Astrocyte (in vitro differentiated cells and primary cell): ENCODE measurements at regions not wholly inside any gene's neighbourhood (a gene's known extent, or its start where the extent isn't known, plus 50 kb on each side); places are given as distances from the start of the nearest gene placed in this dataset.
A peak's percentile ranks its signal among the peaks of the same experiment; 100 is the strongest.

Source experiments
- DNase-seq: peaks from one replicate; pipeline ENCODE4 v3.0.0-alpha.2; 2010; ENCODE audit warnings: low read depth
- FAIRE-seq: peaks from 2 replicates; lab custom pipeline; 2011; peaks lifted over from hg19 to GRCh38; lab: Jason Lieb, UNC
- H2AFZ ChIP-seq: 2 replicates; pipeline ENCODE4 v1.6.0; 2012; ENCODE audit warnings: low read depth, low read length, inconsistent platforms
- H3K27ac ChIP-seq: 2 replicates; pipeline ENCODE4 v1.5.1; 2011; ENCODE audit warnings: low read depth, low read length, inconsistent platforms
- H3K27me3 ChIP-seq: 2 replicates; pipeline ENCODE4 v1.6.0; 2011; ENCODE audit warnings: low read length, inconsistent platforms; ENCODE audit not compliant: insufficient read depth
- H3K36me3 ChIP-seq: 2 replicates; pipeline ENCODE4 v1.5.1; 2011; ENCODE audit warnings: low read length, inconsistent platforms; ENCODE audit not compliant: insufficient read depth
- H3K4me1 ChIP-seq: 2 replicates; pipeline ENCODE4 v1.5.1; 2011; ENCODE audit warnings: low read length, inconsistent platforms; ENCODE audit not compliant: insufficient read depth
- H3K4me2 ChIP-seq: 2 replicates; pipeline ENCODE4 v1.6.0; 2012; ENCODE audit warnings: low read length, inconsistent platforms
- H3K4me3 ChIP-seq: 2 replicates; pipeline ENCODE4 v1.5.1; 2011; ENCODE audit warnings: low read depth, mild to moderate bottlenecking, low read length, inconsistent platforms; ENCODE audit not compliant: insufficient read depth
- H3K79me2 ChIP-seq: 2 replicates; pipeline ENCODE4 v1.6.0; 2012; ENCODE audit warnings: mild to moderate bottlenecking, low read length, inconsistent platforms; ENCODE audit not compliant: insufficient read depth
- H3K9ac ChIP-seq: 2 replicates; pipeline ENCODE4 v1.6.0; 2012; ENCODE audit warnings: mild to moderate bottlenecking, low read length, inconsistent platforms
- H3K9me3 ChIP-seq: 2 replicates; pipeline ENCODE4 v1.5.1; 2012; ENCODE audit warnings: low read depth, mild to moderate bottlenecking, low read length, inconsistent platforms; ENCODE audit not compliant: insufficient read depth
- H4K20me1 ChIP-seq: 2 replicates; pipeline ENCODE4 v1.6.0; 2012; ENCODE audit warnings: low read length, inconsistent platforms; ENCODE audit not compliant: insufficient read depth
- H3K27ac Mint-ChIP-seq: one replicate; pipeline ENCODE4 v1.8.0; 2021; ENCODE audit warnings: mild to moderate bottlenecking, mixed read lengths; ENCODE audit not compliant: unreplicated experiment
- H3K27me3 Mint-ChIP-seq: one replicate; pipeline ENCODE4 v1.8.0; 2021; ENCODE audit warnings: low read depth, mixed read lengths; ENCODE audit not compliant: unreplicated experiment
- H3K36me3 Mint-ChIP-seq: one replicate; pipeline ENCODE4 v1.8.0; 2021; ENCODE audit warnings: low read depth, mixed read lengths; ENCODE audit not compliant: unreplicated experiment
- H3K4me1 Mint-ChIP-seq: one replicate; pipeline ENCODE4 v1.8.0; 2021; ENCODE audit warnings: low read depth, mixed read lengths; ENCODE audit not compliant: unreplicated experiment
- H3K4me3 Mint-ChIP-seq: one replicate; pipeline ENCODE4 v1.8.0; 2021; ENCODE audit warnings: mild to moderate bottlenecking, moderate library complexity, mixed read lengths; ENCODE audit not compliant: unreplicated experiment
- H3K9me3 Mint-ChIP-seq: one replicate; pipeline ENCODE4 v1.8.0; 2021; ENCODE audit warnings: mild to moderate bottlenecking, mixed read lengths; ENCODE audit not compliant: unreplicated experiment
- EZH2 ChIP-seq: IDR thresholded peaks from 2 replicates; pipeline ENCODE4 v1.6.1; 2012; ENCODE audit warnings: mild to moderate bottlenecking, low read length, inconsistent platforms; ENCODE audit not compliant: insufficient read depth
- TF ChIP-seq, protein P1 (sequence below): IDR thresholded peaks from 2 replicates; pipeline ENCODE4 v1.5.1; 2011; ENCODE audit warnings: low read depth, mild to moderate bottlenecking, inconsistent platforms, low read length, moderate library complexity; ENCODE audit not compliant: insufficient read depth

DNA sequence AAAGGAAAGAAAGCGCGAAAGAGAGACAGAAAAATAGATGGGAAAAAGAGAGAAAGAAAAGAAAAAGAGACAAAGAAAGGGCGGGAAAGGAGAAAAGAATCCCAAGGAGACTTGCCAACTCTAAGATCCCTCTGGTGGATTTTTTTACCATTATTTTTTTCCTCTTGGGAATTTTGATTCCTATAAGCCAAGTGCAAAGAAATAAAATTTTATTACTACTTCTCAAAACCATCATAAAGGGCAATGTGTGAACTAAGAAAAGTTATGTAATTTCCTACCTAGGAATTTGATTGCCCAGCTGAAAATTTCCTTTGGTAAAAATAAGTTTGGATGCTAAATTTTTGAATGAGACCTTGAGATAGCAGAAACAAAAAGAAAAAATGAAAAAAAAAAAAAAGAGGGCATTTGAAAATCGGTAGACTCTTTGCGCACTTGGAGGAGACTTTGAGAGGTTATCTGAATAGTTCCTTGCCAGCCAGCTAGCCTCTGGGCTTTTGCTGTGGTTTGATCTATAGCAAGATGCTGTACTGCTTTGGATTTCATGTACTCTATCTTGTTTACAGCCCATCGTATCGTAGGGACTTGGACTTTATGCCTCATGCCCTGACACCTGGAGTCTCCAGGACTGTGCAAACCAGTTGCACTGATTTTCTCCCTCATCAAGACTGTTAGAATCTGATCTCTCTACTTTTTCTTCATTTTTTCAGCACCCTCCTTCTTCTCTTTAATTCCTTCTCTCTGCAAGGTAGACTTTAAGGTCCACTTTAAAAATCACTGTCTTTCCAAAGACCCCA lies 535.4 kb upstream of the MKI67 start:
- Mint-ChIP-seq H3K4me3 (no peak overlapping the region), H3K27ac (no peak overlapping the region), H3K4me1 (peaks cover 3% of the 10 kb centered on the region), H3K9me3 (peaks cover 1% of the 10 kb centered on the region), H3K27me3 (peaks cover 8% of the 10 kb centered on the region), H3K36me3 (no peaks in the 10 kb centered on the region)
- Histone ChIP-seq H2AFZ (no peak overlapping the region), H3K9me3 (peaks cover 6% of the 10 kb centered on the region), H3K4me1 (no peaks in the 10 kb centered on the region), H3K79me2 (no peaks in the 10 kb centered on the region), H3K9ac (no peak overlapping the region), H3K4me2 (no peak overlapping the region), H3K4me3 (no peak overlapping the region), H3K36me3 (no peaks in the 10 kb centered on the region), H3K27me3 (no peaks in the 10 kb centered on the region), H3K27ac (no peak overlapping the region), H4K20me1 (no peaks in the 10 kb centered on the region)
- DNase-seq (no peak), FAIRE-seq (no peak)
- no peak for TF ChIP-seq EZH2
- TF ChIP-seq, protein P1, sequence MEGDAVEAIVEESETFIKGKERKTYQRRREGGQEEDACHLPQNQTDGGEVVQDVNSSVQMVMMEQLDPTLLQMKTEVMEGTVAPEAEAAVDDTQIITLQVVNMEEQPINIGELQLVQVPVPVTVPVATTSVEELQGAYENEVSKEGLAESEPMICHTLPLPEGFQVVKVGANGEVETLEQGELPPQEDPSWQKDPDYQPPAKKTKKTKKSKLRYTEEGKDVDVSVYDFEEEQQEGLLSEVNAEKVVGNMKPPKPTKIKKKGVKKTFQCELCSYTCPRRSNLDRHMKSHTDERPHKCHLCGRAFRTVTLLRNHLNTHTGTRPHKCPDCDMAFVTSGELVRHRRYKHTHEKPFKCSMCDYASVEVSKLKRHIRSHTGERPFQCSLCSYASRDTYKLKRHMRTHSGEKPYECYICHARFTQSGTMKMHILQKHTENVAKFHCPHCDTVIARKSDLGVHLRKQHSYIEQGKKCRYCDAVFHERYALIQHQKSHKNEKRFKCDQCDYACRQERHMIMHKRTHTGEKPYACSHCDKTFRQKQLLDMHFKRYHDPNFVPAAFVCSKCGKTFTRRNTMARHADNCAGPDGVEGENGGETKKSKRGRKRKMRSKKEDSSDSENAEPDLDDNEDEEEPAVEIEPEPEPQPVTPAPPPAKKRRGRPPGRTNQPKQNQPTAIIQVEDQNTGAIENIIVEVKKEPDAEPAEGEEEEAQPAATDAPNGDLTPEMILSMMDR, result no peak

DNA sequence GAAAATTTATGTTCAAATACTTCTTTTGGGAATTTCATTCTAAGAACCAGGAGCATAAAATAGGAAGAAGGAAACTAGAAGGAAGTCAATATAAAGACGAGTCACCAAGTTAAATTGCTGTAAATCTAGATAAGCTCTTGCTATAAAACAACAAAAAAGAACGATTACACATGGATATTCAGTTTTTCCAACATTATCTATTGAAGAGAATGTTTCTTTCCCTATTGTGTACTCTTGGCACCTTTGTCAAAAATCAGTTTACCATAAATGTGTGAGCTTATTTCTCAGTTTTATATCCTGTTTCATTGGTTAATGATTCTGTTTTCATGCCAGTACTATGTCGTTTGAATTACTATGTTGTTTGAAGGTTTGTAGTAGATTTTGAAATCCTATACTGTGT lies 536.3 kb upstream of the MKI67 start:
- Histone ChIP-seq H3K79me2 (no peaks in the 10 kb centered on the region), H3K4me1 (no peaks in the 10 kb centered on the region), H3K4me3 (no peak overlapping the region), H3K27ac (no peak overlapping the region), H2AFZ (no peak overlapping the region), H3K9me3 (peaks cover 6% of the 10 kb centered on the region), H3K9ac (no peak overlapping the region), H3K36me3 (no peaks in the 10 kb centered on the region), H4K20me1 (no peaks in the 10 kb centered on the region), H3K27me3 (no peaks in the 10 kb centered on the region), H3K4me2 (no peak overlapping the region)
- H3K27me3 Mint-ChIP-seq, result peaks cover 8% of the 10 kb centered on the region
- peaks cover 1% of the 10 kb centered on the region for H3K9me3 Mint-ChIP-seq
- peaks cover 3% of the 10 kb centered on the region for H3K4me1 Mint-ChIP-seq
- no peak for DNase-seq
- no peak overlapping the region for H3K4me3 Mint-ChIP-seq
- no peaks in the 10 kb centered on the region for H3K36me3 Mint-ChIP-seq
- TF ChIP-seq EZH2, result no peak
- TF ChIP-seq, protein P1, result no peak
- no peak overlapping the region for H3K27ac Mint-ChIP-seq
- no peak for FAIRE-seq

DNA sequence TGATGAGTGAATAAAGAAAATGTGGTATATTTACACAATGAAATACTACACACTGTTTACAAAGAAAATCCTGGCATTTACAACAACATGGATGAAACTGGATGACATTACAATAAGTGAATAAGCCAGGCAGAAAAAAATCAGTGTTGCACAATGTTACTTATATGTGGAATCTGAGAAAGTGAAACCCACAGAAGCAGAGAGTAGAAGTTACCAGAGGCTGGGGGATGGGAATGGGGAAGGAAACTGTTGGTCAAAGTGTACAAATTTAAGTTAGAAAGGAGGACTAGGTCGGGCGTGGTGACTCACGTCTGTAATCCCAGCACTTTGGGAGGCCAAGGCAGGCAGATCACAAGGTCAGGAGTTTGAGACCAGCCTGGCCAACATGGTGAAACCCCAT lies 538.5 kb upstream of the MKI67 start:
- no peaks in the 10 kb centered on the region for H3K36me3 ChIP-seq
- no peak for FAIRE-seq
- peaks cover 3% of the 10 kb centered on the region for H3K4me1 Mint-ChIP-seq
- H3K4me1 ChIP-seq, result no peaks in the 10 kb centered on the region
- H3K36me3 Mint-ChIP-seq, result no peaks in the 10 kb centered on the region
- H3K27ac ChIP-seq, result no peak overlapping the region
- H3K27me3 ChIP-seq, result no peaks in the 10 kb centered on the region
- no peak for DNase-seq
- TF ChIP-seq, protein P1, result no peak
- TF ChIP-seq EZH2, result no peak
- no peaks in the 10 kb centered on the region for H3K79me2 ChIP-seq
- peaks cover 2% of the 10 kb centered on the region for H3K27me3 Mint-ChIP-seq
- H3K9me3 ChIP-seq, result no peaks in the 10 kb centered on the region
- H3K27ac Mint-ChIP-seq, result peak overlapping the region; percentile 73
- no peak overlapping the region for H3K4me2 ChIP-seq
- no peak overlapping the region for H3K4me3 ChIP-seq
- no peak overlapping the region for H2AFZ ChIP-seq
- H3K4me3 Mint-ChIP-seq, result no peak overlapping the region
- H4K20me1 ChIP-seq, result no peaks in the 10 kb centered on the region
- H3K9me3 Mint-ChIP-seq, result peaks cover 1% of the 10 kb centered on the region
- H3K9ac ChIP-seq, result no peak overlapping the region
